HepG2 (cell line): ENCODE measurements at regions not wholly inside any gene's neighbourhood (a gene's known extent, or its start where the extent isn't known, plus 50 kb on each side); places are given as distances from the start of the nearest gene placed in this dataset.
A peak's percentile ranks its signal among the peaks of the same experiment; 100 is the strongest.

ENCODE experiments used
- AFF4 ChIP-seq: sonication (generic); formaldehyde crosslinking; IDR thresholded peaks from 2 replicates; pipeline ENCODE4 v1.4.0; 2020; ENCODE audit warnings: missing genetic modification reagents
- CCDC6 ChIP-seq: sonication (generic); formaldehyde crosslinking; IDR thresholded peaks from 2 replicates; pipeline ENCODE4 v1.8.1; 2022; ENCODE audit warnings: mild to moderate bottlenecking, missing genetic modification reagents, moderate library complexity
- ZBTB40 ChIP-seq, 2 experiments: fragments of 450-650 bp in 1 of 2; sonication (generic) in 1 of 2; formaldehyde crosslinking in 1 of 2; IDR thresholded peaks; 2 replicates each; pipeline versions ENCODE4 v1.6.1 to v1.8.0; 2016 to 2022; ENCODE audit warnings: antibody characterized with exemption in 1 of 2, mild to moderate bottlenecking in 1 of 2, missing genetic modification reagents in 1 of 2
- ZNF3 ChIP-seq: IDR thresholded peaks from 2 replicates; pipeline ENCODE4 v1.7.0; 2017; ENCODE audit warnings: inconsistent platforms
- ZNF329 ChIP-seq: sonication (generic); formaldehyde crosslinking; IDR thresholded peaks from 2 replicates; pipeline ENCODE4 v1.9.0; 2021; ENCODE audit warnings: low read depth, mild to moderate bottlenecking, missing genetic modification reagents

GRCh38 chr5:3490957-3491507 is 104.6 kb upstream of the IRX1 start (continued):
- TF ChIP-seq ZBTB40 (IDR thresholded peaks at IDR 0.05) (no peak), ZBTB40 (CRISPR knock-in tag; IDR thresholded peaks at IDR 0.05) (no peak), CCDC6 (CRISPR knock-in tag) (no peak), ZNF3 (CRISPR knock-in tag) (peak; percentile 76; the same call in 1 of the 2 replicates), AFF4 (no peak), ZNF329 (CRISPR knock-in tag) (no peak)
